ENCODE measurements at regions not wholly inside any gene's neighbourhood (a gene's known extent, or its start where the extent isn't known, plus 50 kb on each side); places are given as distances from the start of the nearest gene placed in this dataset.
A peak's percentile ranks its signal among the peaks of the same experiment; 100 is the strongest.

- Histone ChIP-seq H3K79me2 (ENCODE audit: insufficient read depth) (no peaks in the 10 kb centered on the region), H3K9me2 (ENCODE audit: insufficient read depth) (no peaks in the 10 kb centered on the region), H3K9ac (no peak overlapping the region), H3K27ac (no peak overlapping the region), H3K4me3 (no peak overlapping the region), H3K4me2 (ENCODE audit: unreplicated experiment) (no peak overlapping the region), H3F3A (ENCODE audit: insufficient read depth) (no peaks in the 10 kb centered on the region), H3K36me3 (ENCODE audit: low read depth) (no peaks in the 10 kb centered on the region), H2AFZ (no peak overlapping the region), H3K9me3 (ENCODE audit: low read depth) (no peaks in the 10 kb centered on the region), H3K27me3 (replicated peaks; ENCODE audit: insufficient read depth) (no peaks in the 10 kb centered on the region), H3K4me1 (ENCODE audit: insufficient read depth) (peaks cover 6% of the 10 kb centered on the region; the same call in 1 of the 2 replicates), H4K20me1 (ENCODE audit: insufficient read depth) (no peaks in the 10 kb centered on the region)
- DNase-seq, result no peak
- WGBS, 2 experiments (ENCODE audit: low coverage in 1 of 2, low lambda C conversion rate in 2 of 2, missing lambda C conversion rate in 2 of 2), result 79 to 81% methylated on average over 10 of the region's 10 CpGs
- TF ChIP-seq EZH2 (IDR thresholded peaks at IDR 0.05; ENCODE audit: insufficient read depth, poor library complexity, severe bottlenecking) (no peak), EZH2phosphoT487 (IDR thresholded peaks at IDR 0.05; ENCODE audit: insufficient read depth, low read depth) (no peak)
- in situ Hi-C loops (cut with MboI), result no loop called here
These were observed 501.3 kb downstream of the CD83 start for GRCh38 chr6:14618759-14619418.

DNA sequence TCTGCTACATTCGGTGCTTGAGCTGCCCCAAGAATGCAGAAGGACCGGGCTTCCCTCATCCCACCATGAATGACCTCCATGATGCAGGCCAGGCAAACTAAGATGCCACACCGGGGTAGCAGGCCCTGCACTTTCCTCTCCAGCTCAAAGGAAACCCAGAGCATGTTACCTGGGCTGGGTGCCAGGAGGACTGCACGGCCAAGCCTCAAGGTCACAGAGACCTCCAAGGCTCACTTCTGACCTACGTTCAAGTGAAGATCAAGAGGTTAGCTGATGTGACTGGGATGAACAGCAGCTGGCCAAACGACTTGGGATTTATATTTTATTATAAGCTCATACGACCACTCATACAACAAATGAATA, 501.8 kb downstream of the CD83 start:
- no peaks in the 10 kb centered on the region for H3K27me3 ChIP-seq (replicated peaks; ENCODE audit: insufficient read depth)
- no peaks in the 10 kb centered on the region for H4K20me1 ChIP-seq (ENCODE audit: insufficient read depth)
- H3K9ac ChIP-seq, result no peak overlapping the region
- H3K79me2 ChIP-seq (ENCODE audit: insufficient read depth), result no peaks in the 10 kb centered on the region
- TF ChIP-seq EZH2phosphoT487 (IDR thresholded peaks at IDR 0.05; ENCODE audit: insufficient read depth, low read depth) (no peak), EZH2 (IDR thresholded peaks at IDR 0.05; ENCODE audit: insufficient read depth, poor library complexity, severe bottlenecking) (no peak)
- no peak for DNase-seq
- no peaks in the 10 kb centered on the region for H3K9me2 ChIP-seq (ENCODE audit: insufficient read depth)
- 78 to 80% methylated on average over 7 of the region's 7 CpGs for whole genome bisulfite sequencing, 2 experiments (ENCODE audit: low coverage in 1 of 2, low lambda C conversion rate in 2 of 2, missing lambda C conversion rate in 2 of 2)
- no peak overlapping the region for H3K27ac ChIP-seq
- H3K4me3 ChIP-seq, result no peak overlapping the region
- H3K36me3 ChIP-seq (ENCODE audit: low read depth), result no peaks in the 10 kb centered on the region
- H3K9me3 ChIP-seq (ENCODE audit: low read depth), result no peaks in the 10 kb centered on the region
- no peak overlapping the region for H2AFZ ChIP-seq
- in situ Hi-C loops (cut with MboI), result no loop called here
- H3K4me2 ChIP-seq (ENCODE audit: unreplicated experiment), result no peak overlapping the region
- H3K4me1 ChIP-seq (ENCODE audit: insufficient read depth), result peaks cover 6% of the 10 kb centered on the region; the same call in 1 of the 2 replicates
- no peaks in the 10 kb centered on the region for H3F3A ChIP-seq (ENCODE audit: insufficient read depth)

DNA sequence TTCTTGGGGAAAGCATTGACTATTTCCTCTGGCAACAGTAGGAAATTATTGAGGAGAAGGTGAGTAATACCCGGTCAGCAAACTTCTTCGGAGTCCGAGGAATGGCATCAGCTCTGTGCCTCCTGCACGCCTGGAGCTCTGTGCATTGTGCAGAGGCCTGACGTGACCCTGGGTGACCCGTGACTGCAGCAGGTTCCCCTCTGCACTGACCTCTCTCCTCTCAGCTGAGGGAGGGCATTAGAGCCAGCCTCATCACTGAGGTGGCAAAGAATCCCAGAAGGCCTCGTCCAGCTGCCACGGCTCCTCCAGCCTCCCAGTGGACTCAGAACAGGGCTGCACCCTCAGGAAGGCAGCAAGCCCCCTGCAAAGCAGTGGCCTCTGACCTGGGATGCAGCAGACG, 502.9 kb downstream of the CD83 start:
- Histone ChIP-seq H3K27me3 (replicated peaks; ENCODE audit: insufficient read depth) (no peaks in the 10 kb centered on the region), H3K4me1 (ENCODE audit: insufficient read depth) (peaks cover 6% of the 10 kb centered on the region; the same call in 1 of the 2 replicates), H2AFZ (no peak overlapping the region), H3K9me2 (ENCODE audit: insufficient read depth) (no peaks in the 10 kb centered on the region), H3F3A (ENCODE audit: insufficient read depth) (no peaks in the 10 kb centered on the region), H3K4me3 (no peak overlapping the region), H3K9me3 (ENCODE audit: low read depth) (no peaks in the 10 kb centered on the region), H3K4me2 (ENCODE audit: unreplicated experiment) (no peak overlapping the region), H3K36me3 (ENCODE audit: low read depth) (no peaks in the 10 kb centered on the region), H3K9ac (no peak overlapping the region), H3K27ac (no peak overlapping the region), H4K20me1 (ENCODE audit: insufficient read depth) (no peaks in the 10 kb centered on the region), H3K79me2 (ENCODE audit: insufficient read depth) (no peaks in the 10 kb centered on the region)
- WGBS, 2 experiments (ENCODE audit: low coverage in 1 of 2, low lambda C conversion rate in 2 of 2, missing lambda C conversion rate in 2 of 2), result 93 to 96% methylated on average over 9 of the region's 9 CpGs
- TF ChIP-seq EZH2 (IDR thresholded peaks at IDR 0.05; ENCODE audit: insufficient read depth, poor library complexity, severe bottlenecking), result no peak
- no peak for TF ChIP-seq EZH2phosphoT487 (IDR thresholded peaks at IDR 0.05; ENCODE audit: insufficient read depth, low read depth)
- in situ Hi-C loops (cut with MboI), result no loop called here
- DNase-seq, result no peak

DNA sequence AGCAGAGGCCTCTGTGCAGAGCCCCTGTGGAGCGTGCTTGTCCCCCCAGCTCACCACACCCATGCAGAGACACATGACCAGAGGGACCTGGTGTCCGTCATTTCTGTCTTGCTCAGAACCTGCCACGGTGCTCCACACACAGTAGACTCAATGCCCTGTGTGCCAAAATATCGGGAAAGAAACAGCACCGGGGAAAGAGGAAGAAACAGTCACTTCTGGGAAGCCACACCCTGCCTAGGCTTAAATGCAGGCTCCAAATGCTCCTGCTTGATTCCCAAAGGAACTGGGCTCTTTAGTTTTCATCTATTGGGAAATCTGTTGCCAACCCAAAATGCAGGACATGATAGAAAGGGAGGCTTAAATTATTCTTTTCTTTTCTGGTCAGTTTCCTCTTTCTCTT, 503.9 kb downstream of the CD83 start:
- DNase-seq, result peak; percentile 34
- Histone ChIP-seq H3K36me3 (ENCODE audit: low read depth) (no peaks in the 10 kb centered on the region), H2AFZ (peak overlapping the region; percentile 51; the same call in 1 of the 2 replicates), H3K9me3 (ENCODE audit: low read depth) (no peaks in the 10 kb centered on the region), H3K9me2 (ENCODE audit: insufficient read depth) (no peaks in the 10 kb centered on the region), H3F3A (ENCODE audit: insufficient read depth) (no peaks in the 10 kb centered on the region), H3K4me2 (ENCODE audit: unreplicated experiment) (no peak overlapping the region), H4K20me1 (ENCODE audit: insufficient read depth) (no peaks in the 10 kb centered on the region), H3K9ac (no peak overlapping the region), H3K27me3 (replicated peaks; ENCODE audit: insufficient read depth) (no peaks in the 10 kb centered on the region), H3K79me2 (ENCODE audit: insufficient read depth) (no peaks in the 10 kb centered on the region), H3K27ac (no peak overlapping the region), H3K4me3 (no peak overlapping the region), H3K4me1 (ENCODE audit: insufficient read depth) (peaks cover 6% of the 10 kb centered on the region; the same call in 1 of the 2 replicates)
- in situ Hi-C loops (cut with MboI), result no loop called here
- no peak for TF ChIP-seq EZH2phosphoT487 (IDR thresholded peaks at IDR 0.05; ENCODE audit: insufficient read depth, low read depth)
- TF ChIP-seq EZH2 (IDR thresholded peaks at IDR 0.05; ENCODE audit: insufficient read depth, poor library complexity, severe bottlenecking), result no peak
- 41 to 49% methylated on average over 5 of the region's 5 CpGs for WGBS, 2 experiments (ENCODE audit: low coverage in 1 of 2, low lambda C conversion rate in 2 of 2, missing lambda C conversion rate in 2 of 2)

Data from GM23248 (cell line).